ENCODE measurements at regions not wholly inside any gene's neighbourhood (a gene's known extent, or its start where the extent isn't known, plus 50 kb on each side); places are given as distances from the start of the nearest gene placed in this dataset.
"Not testable (repeated sequence)": the region's sequence is repeated elsewhere in the genome, so short reads cannot be mapped to it uniquely, and the experiment has no call there.

GRCh38 chr10:28769091-28769604 is 91.8 kb downstream of the BAMBI start:
- Mint-ChIP-seq H3K36me3 (ENCODE audit: low read depth) (no peaks in the 10 kb centered on the region), H3K9me3 (peaks cover 8% of the 10 kb centered on the region), H3K27ac (no peak overlapping the region), H3K4me1 (no peaks in the 10 kb centered on the region), H3K27me3 (peaks cover under 1% of the 10 kb centered on the region), H3K4me3 (no peak overlapping the region)
- ChIA-PET POLR2A (no interaction called here), CTCF (no interaction called here)
- DNase-seq, result no peak

- POLR2A ChIA-PET; H3K27me3 Mint-ChIP-seq; H3K36me3 Mint-ChIP-seq (ENCODE audit: low read depth); H3K27ac Mint-ChIP-seq; CTCF ChIA-PET; DNase-seq; H3K4me3 Mint-ChIP-seq; H3K4me1 Mint-ChIP-seq: not testable (repeated sequence)
- H3K9me3 Mint-ChIP-seq, result peaks cover 14% of the 10 kb centered on the region
Observed at GRCh38 chr10:28771580-28772090, 94.3 kb downstream of the BAMBI start.

DNA sequence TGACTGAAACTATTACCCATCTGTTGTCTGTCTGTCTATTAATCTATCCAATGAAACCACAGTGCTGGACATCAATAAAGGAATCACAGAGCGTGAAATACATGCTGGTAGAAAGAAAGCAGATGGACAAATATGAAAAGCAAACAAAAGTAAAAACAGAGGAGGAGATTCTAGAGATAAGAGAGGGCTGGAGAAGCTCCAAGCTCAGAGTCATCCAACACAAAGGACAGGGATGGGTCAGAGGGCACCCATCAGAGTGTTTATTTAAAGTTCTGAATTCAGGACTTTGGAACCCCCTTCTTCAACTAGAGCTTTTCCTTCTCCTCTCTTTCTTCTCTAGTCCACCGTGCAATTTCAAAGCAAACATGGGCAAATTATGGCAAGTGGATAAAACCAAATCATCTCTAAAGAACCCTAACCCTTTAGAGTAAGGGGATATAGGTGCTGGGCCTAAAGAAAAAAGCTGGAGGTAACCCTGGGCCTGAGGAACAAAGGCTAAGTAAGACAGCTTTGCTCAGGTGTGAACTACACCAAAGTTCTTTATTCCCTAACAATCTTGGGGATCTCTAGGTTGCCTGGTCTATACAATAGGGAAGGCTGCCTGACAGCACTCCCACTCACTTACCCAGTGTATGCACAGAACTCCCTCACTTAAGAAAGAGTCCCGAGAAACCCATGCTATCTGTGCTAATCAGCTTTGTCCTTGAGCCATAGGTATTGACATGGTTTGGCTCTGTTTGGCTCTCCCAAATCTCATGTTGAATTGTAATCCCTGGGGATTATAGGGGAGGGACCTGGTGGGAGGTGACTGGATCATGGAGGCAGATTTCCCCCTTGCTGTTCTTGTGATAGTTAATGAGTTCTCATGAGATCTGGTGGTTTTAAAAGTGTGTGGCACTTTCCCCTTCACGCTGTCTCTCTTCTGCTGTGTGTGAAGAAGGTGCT is 97.0 kb downstream of the BAMBI start:
- peaks cover 2% of the 10 kb centered on the region for H3K4me1 Mint-ChIP-seq
- peaks cover 14% of the 10 kb centered on the region for H3K9me3 Mint-ChIP-seq
- POLR2A ChIA-PET, result no interaction called here
- H3K36me3 Mint-ChIP-seq (ENCODE audit: low read depth), result no peaks in the 10 kb centered on the region
- H3K4me3 Mint-ChIP-seq, result no peak overlapping the region
- no peaks in the 10 kb centered on the region for H3K27me3 Mint-ChIP-seq
- no peak for DNase-seq
- CTCF ChIA-PET, result interaction anchor here (1.5 kb wide), 1 partner anchor 16 kb away, joined by 5 read pairs; no protein-coding TSS in a partner anchor
- no peak overlapping the region for H3K27ac Mint-ChIP-seq

DNA sequence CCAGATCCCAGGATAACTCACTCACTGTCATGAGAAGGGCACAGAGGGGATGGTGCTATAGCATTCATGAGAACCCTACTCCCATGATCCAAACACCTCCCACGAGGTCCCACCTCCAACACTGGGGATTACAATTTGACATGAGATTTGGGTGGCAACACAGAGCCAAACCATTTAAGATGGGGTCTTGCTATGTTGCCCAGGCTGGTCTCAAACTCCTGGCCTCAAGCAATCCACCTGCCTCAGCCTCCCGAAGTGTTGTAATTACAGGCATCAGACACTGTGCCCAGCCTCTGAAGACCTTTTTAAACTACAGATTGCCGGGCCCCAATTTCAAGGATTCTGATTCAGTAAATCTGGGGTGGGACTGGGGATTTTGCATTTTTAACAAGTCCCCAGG is 98.5 kb downstream of the BAMBI start:
- no peak overlapping the region for H3K4me3 Mint-ChIP-seq
- DNase-seq, result no peak
- POLR2A ChIA-PET, result no interaction called here
- no peak overlapping the region for H3K27ac Mint-ChIP-seq
- H3K27me3 Mint-ChIP-seq, result no peaks in the 10 kb centered on the region
- CTCF ChIA-PET, result no interaction called here
- peaks cover 14% of the 10 kb centered on the region for H3K9me3 Mint-ChIP-seq
- peaks cover 2% of the 10 kb centered on the region for H3K4me1 Mint-ChIP-seq
- H3K36me3 Mint-ChIP-seq (ENCODE audit: low read depth), result no peaks in the 10 kb centered on the region

GRCh38 chr10:28776519-28776918 is 99.2 kb downstream of the BAMBI start:
- CTCF ChIA-PET, result no interaction called here
- POLR2A ChIA-PET, result no interaction called here
- Mint-ChIP-seq H3K9me3 (peaks cover 10% of the 10 kb centered on the region), H3K27me3 (no peaks in the 10 kb centered on the region), H3K36me3 (ENCODE audit: low read depth) (no peaks in the 10 kb centered on the region), H3K27ac (no peak overlapping the region), H3K4me3 (no peak overlapping the region), H3K4me1 (peaks cover 2% of the 10 kb centered on the region)
- DNase-seq, result no peak

- CTCF ChIA-PET, result no interaction called here
- no peak overlapping the region for H3K27ac Mint-ChIP-seq
- POLR2A ChIA-PET, result no interaction called here
Observed at GRCh38 chr10:28777911-28778310, 100.6 kb downstream of the BAMBI start.

DNA sequence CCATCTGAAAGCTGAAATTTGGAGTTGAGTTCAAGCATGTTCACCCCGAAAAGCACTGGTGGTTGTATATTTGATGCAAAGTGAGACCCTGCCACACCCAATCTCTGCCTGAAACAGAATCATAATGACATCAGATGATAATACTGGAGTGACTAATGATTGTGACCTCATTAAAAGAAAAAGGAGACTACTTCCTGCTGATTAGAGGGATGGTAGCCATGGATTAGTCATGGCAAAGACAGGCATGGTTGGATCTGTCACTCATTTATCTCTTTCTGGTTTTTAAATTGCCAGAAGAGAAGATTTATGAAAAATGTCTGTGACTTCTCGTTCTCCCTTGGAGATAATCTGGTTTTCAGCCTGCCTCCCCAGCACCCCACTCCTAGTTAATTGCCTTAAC is 101.2 kb downstream of the BAMBI start:
- Mint-ChIP-seq H3K36me3 (ENCODE audit: low read depth) (no peaks in the 10 kb centered on the region), H3K4me3 (no peak overlapping the region), H3K9me3 (peaks cover 8% of the 10 kb centered on the region), H3K4me1 (peaks cover 2% of the 10 kb centered on the region), H3K27ac (no peak overlapping the region), H3K27me3 (no peaks in the 10 kb centered on the region)
- ChIA-PET CTCF (no interaction called here), POLR2A (no interaction called here)
- no peak for DNase-seq

More at GRCh38 chr10:28777911-28778310, 100.6 kb downstream of the BAMBI start:
- Mint-ChIP-seq H3K9me3 (peaks cover 10% of the 10 kb centered on the region), H3K27me3 (no peaks in the 10 kb centered on the region), H3K4me3 (no peak overlapping the region), H3K4me1 (peaks cover 2% of the 10 kb centered on the region), H3K36me3 (ENCODE audit: low read depth) (no peaks in the 10 kb centered on the region)
- no peak for DNase-seq

DNA sequence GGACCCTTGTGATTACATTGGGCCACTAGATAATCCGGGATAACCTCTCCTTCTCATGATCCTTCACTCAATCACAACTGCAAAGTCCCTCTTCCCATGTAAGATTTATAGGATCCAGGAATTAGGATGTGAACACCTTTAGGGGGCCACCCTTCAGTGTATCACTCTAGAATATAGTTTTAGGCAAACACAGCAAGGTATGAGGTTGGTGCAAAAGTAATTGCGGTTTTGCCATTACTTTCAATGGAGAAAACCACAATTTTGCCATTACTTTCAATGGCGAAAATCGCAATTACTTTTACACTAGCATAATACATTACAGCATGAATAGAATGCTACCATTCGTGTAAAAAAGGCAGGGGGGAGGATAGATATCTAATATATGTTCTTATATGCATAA is 104.0 kb downstream of the BAMBI start:
- H3K27me3 Mint-ChIP-seq, result no peaks in the 10 kb centered on the region
- no peak for DNase-seq
- CTCF ChIA-PET, result no interaction called here
- POLR2A ChIA-PET, result no interaction called here
- no peaks in the 10 kb centered on the region for H3K36me3 Mint-ChIP-seq (ENCODE audit: low read depth)
- no peaks in the 10 kb centered on the region for H3K9me3 Mint-ChIP-seq
- no peak overlapping the region for H3K27ac Mint-ChIP-seq
- no peaks in the 10 kb centered on the region for H3K4me1 Mint-ChIP-seq
- no peak overlapping the region for H3K4me3 Mint-ChIP-seq

- POLR2A ChIA-PET, result no interaction called here
- Mint-ChIP-seq H3K36me3 (ENCODE audit: low read depth) (no peaks in the 10 kb centered on the region), H3K27me3 (peaks cover 4% of the 10 kb centered on the region), H3K27ac (no peak overlapping the region), H3K4me1 (peaks cover 1% of the 10 kb centered on the region), H3K9me3 (no peaks in the 10 kb centered on the region), H3K4me3 (no peak overlapping the region)
- no peak for DNase-seq
- CTCF ChIA-PET, result interaction anchor here (0.6 kb wide), 1 partner anchor 69 kb away, joined by 4 read pairs; no protein-coding TSS in a partner anchor
Observed at GRCh38 chr10:28783087-28783486, 105.8 kb downstream of the BAMBI start.

DNA sequence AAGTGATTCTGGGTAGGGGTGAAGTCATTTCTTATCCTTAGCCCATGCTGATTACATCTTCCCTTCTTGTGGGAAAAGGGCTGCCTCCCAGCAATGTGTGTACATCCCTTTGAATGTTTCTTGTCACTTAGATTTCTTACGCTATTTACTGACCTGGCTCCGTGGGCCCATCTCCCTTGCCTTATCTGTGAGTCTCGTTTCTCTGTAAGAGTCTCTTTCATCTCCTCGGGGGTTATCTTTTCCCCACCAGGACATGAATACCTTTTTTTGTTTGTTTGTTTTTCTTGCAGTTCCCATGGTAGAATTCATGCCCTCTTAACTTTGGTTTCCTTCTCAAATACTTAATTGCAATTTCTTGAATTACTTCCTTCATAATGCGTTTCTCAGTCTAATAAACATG is 107.7 kb downstream of the BAMBI start:
- Mint-ChIP-seq H3K27ac (no peak overlapping the region), H3K27me3 (peaks cover 5% of the 10 kb centered on the region), H3K9me3 (no peaks in the 10 kb centered on the region), H3K4me1 (peaks cover 2% of the 10 kb centered on the region), H3K36me3 (ENCODE audit: low read depth) (no peaks in the 10 kb centered on the region), H3K4me3 (no peak overlapping the region)
- DNase-seq, result no peak
- POLR2A ChIA-PET, result no interaction called here
- CTCF ChIA-PET, result no interaction called here

DNA sequence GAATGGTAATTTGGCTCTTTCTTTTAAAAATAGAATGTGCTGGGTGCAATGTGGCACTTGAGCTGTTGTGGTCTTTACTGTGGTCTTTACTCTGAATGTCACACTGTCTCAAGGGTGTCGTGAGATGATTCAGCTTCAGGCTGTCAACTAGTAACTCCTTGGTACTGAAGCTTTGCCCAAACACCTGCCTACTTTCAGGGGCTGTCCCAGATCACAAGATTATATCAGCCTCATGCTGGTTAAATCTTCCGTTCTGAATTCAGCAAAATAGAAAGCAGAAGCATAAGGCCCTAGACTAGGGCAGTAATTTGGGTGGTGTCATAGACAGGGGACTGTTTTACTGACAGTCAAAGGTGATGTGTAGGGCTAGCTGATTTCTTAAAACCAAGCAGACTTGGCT is 110.9 kb downstream of the BAMBI start:
- H3K27me3 Mint-ChIP-seq, result peaks cover 5% of the 10 kb centered on the region
- H3K36me3 Mint-ChIP-seq (ENCODE audit: low read depth), result no peaks in the 10 kb centered on the region
- POLR2A ChIA-PET, result no interaction called here
- no peaks in the 10 kb centered on the region for H3K9me3 Mint-ChIP-seq
- CTCF ChIA-PET, result no interaction called here
- H3K4me1 Mint-ChIP-seq, result peaks cover 2% of the 10 kb centered on the region
- H3K4me3 Mint-ChIP-seq, result no peak overlapping the region
- no peak overlapping the region for H3K27ac Mint-ChIP-seq
- no peak for DNase-seq

DNA sequence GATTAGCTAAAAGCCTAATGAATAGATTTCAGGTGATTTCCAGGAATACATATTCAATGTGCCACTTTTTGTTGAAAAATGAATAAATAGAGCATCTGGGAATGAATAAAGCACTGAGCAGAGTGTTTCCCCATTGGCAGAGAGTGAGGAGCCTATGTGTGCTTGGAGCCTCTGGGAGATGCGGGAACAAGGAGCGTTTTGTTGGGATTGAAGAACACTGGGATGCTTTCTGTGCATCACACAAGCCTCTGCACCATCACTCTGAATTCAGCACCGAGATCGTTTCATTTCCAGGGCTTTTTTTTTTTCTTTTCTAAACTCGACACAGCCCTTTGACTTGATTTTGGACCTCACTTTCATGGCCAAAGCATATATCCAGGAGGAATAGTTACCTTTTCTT is 111.4 kb downstream of the BAMBI start:
- CTCF ChIA-PET, result no interaction called here
- no peak overlapping the region for H3K27ac Mint-ChIP-seq

GRCh38 chr10:28790146-28790545 is 112.8 kb downstream of the BAMBI start:
- Mint-ChIP-seq H3K4me3 (no peak overlapping the region), H3K9me3 (no peaks in the 10 kb centered on the region), H3K36me3 (ENCODE audit: low read depth) (no peaks in the 10 kb centered on the region), H3K27me3 (peaks cover 5% of the 10 kb centered on the region), H3K27ac (no peak overlapping the region), H3K4me1 (peaks cover 2% of the 10 kb centered on the region)
- POLR2A ChIA-PET, result no interaction called here
- DNase-seq, result no peak
- CTCF ChIA-PET, result interaction anchor here (1.4 kb wide), 1 partner anchor 16 kb away, joined by 5 read pairs; no protein-coding TSS in a partner anchor

More for the DNA sequence above, 111.4 kb downstream of the BAMBI start:
- Mint-ChIP-seq H3K9me3 (no peaks in the 10 kb centered on the region), H3K27me3 (peaks cover 5% of the 10 kb centered on the region), H3K36me3 (ENCODE audit: low read depth) (no peaks in the 10 kb centered on the region), H3K4me3 (no peak overlapping the region), H3K4me1 (peaks cover 2% of the 10 kb centered on the region)
- POLR2A ChIA-PET, result no interaction called here
- DNase-seq, result no peak
